NCI-H2171 treated with DMSO at 0.1 percent for 48 hours (cell line): ENCODE measurements at regions not wholly inside any gene's neighbourhood (a gene's known extent, or its start where the extent isn't known, plus 50 kb on each side); places are given as distances from the start of the nearest gene placed in this dataset.
"Not testable (repeated sequence)": the region's sequence is repeated elsewhere in the genome, so short reads cannot be mapped to it uniquely, and the experiment has no call there.

Experiments
- DNase-seq: peaks from one replicate; lab custom pipeline; 2025; lab: John Stamatoyannopoulos, UW

DNA sequence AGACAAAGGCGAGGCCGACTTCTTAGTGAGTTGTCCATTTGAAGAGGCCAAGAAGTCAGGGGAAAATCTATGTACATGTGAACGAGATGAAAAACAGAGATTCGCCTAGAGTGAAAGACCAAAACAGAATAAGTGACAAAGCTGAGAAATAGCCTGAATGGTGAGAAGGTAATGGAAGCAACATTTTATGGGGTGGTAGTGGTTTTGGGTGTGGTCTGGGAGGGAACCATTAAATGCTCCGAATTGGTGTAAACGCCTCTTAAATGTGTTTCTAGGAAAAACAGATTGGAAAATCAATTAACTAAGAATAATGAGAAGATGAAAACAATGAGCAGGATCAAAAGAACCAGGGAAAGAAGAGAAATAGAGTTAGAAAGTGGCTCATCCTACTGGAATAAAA is 83.8 kb upstream of the MANSC4 start:
- DNase-seq, result no peak

DNA sequence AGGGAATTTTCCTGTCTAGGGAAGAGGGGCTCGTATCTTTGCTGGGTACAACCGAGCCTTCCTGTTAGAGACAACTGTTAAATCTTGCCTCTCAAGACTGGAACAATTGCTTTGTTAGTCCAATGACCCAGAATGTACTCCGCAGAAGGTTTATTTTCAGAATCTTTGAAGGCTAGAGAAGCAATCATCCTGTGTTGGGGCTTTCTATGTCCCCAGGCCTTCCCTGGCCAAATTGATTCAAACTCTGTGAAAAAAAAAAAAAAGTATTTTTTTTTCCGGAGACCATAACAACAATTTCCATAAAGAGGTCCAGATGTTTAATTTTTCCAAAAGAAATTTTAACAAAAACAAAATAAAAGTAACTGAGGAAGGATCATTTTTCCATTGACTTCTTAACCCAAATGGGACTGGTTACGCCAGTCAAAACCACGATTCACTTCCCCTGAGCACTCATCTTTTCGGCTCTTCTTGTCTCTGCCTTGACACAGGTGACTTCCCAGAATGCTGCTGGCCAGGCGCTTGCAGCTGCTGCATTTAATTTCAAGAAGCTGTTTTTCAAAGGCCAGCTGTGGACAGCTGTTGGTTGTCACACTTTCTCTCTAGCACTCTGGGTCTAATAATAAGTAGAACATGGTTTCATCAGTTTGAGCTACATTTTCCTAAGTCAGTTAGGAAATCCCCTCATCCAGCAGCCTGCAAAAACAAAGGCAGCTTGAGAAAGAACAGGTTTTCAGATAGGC is 81.6 kb upstream of the MANSC4 start:
- DNase-seq, result no peak

DNA sequence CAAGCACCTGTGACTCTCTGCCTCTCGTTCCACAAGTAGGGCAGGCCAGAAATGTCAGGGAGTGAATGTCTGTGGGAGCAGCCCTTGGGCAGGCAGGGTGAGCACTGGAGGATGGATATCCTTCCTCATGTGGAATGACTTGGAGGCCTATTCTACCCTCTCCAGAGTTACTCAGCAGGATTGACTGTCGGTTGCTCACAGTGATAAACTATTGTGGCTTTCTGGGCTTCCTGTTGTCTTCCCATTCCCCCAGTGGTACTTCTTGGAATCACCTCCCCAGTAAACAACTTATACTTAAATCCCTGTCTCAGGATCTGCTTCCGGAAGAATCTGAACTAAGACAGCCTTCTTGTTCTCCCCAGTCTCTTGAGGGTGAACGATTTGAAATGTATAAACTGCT is 79.6 kb upstream of the MANSC4 start:
- DNase-seq, result no peak

DNA sequence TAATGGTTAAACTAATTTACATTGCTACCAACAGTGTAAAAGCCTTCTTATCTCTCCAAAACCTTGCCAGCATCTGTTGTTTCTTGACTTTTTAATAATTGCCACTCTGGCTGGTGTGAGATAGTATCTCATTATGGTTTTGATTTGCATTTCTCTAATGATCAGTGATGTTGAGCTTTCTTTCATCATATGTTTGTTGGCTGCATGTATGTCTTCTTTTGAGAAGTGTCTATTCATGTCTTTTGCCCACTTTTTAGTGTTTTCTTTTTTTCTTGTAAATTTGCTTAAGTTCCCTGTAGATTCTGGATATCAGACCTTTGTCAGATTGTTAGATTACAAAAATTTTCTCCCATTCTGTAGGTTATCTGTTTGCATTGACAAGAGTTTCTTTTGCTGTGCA is 77.0 kb upstream of the MANSC4 start:
- not testable (repeated sequence) for DNase-seq

DNA sequence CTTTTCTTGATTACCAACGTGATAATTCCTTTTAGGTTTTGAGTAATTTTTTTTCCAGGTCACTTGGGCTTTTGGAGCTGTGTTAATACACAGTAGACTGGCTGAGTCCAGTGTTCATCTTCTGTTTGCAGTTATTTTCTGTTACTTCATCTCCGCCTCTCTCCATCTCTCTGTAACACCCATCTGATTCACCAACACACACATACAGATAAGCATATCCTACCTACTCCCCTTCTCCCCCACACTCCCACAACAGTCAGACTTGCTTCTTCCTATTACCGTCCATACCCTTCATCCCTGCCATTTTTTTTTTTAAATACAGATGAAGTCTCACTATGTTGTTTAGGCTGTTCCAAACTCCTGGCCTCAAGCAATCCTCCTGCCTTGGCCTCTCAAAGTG is 72.7 kb upstream of the MANSC4 start:
- DNase-seq, result no peak
